A549 (cell line): ENCODE measurements at regions not wholly inside any gene's neighbourhood (a gene's known extent, or its start where the extent isn't known, plus 50 kb on each side); places are given as distances from the start of the nearest gene placed in this dataset.

ENCODE experiments used
- JUNB ChIP-seq: fragments of >200 bp; sonication (Bioruptor Twin); formaldehyde crosslinking; IDR thresholded peaks from 2 replicates; pipeline ENCODE4 v1.6.1; 2016
- PHF8 ChIP-seq: fragments of 200-600 bp; sonication (generic); IDR thresholded peaks from 2 replicates; pipeline ENCODE4 v1.6.1; 2016; ENCODE audit warnings: low read depth, mild to moderate bottlenecking, antibody characterized with exemption, moderate library complexity, borderline replicate concordance

DNA sequence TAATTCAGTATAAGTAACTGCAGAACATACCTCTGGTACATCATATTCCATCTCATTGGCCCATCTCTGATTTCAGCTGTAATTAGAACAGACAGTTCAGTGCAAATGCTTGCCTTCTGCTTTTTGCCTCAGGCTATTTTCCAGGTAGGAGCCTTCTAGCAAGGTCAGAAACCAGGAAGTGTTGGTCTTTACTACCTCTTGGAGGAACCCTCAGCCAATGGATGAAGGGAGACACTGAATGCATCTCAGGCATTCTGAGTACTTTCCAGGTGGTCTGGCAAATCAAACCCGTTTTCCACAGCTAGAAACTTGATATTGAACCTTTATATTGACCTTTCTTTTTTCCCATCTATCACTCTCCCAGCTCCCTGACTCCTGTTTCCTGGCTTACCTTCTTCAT, 348.5 kb upstream of the SOX2 start:
- TF ChIP-seq PHF8 (no peak), JUNB (no peak)
